GM23338 (cell line): ENCODE measurements at regions not wholly inside any gene's neighbourhood (a gene's known extent, or its start where the extent isn't known, plus 50 kb on each side); places are given as distances from the start of the nearest gene placed in this dataset.

ENCODE experiments used
- CREB1 ChIP-seq: fragments of 250-450 bp; sonication (Bioruptor Pico); IDR thresholded peaks from 2 replicates; pipeline ENCODE4 v1.5.0; 2020; ENCODE audit warnings: low read depth, mild to moderate bottlenecking, moderate library complexity
- CTCF ChIP-seq, 2 experiments: fragments of 200-600 bp in 1 of 2; sonication (generic) in 1 of 2; conservative IDR thresholded peaks; 2 replicates each; pipeline versions ENCODE4 v1.5.1 to v1.6.1; 2016 to 2017; ENCODE audit warnings: antibody characterized with exemption in 2 of 2, low read depth in 2 of 2, mild to moderate bottlenecking in 2 of 2, moderate library complexity in 1 of 2
- EZH2 ChIP-seq: fragments of 200-600 bp; sonication (generic); IDR thresholded peaks from one replicate; pipeline ENCODE4 v1.8.0; 2017; ENCODE audit warnings: antibody characterized with exemption, mild to moderate bottlenecking, low read depth; ENCODE audit not compliant: unreplicated experiment
- POLR2AphosphoS5 ChIP-seq: IDR thresholded peaks from 2 replicates; pipeline ENCODE4 v1.6.1; 2016; ENCODE audit warnings: antibody characterized with exemption, low read depth
- ZNF331 ChIP-seq: fragments of 250-450 bp; sonication (Bioruptor Pico); IDR thresholded peaks from 2 replicates; pipeline ENCODE4 v1.5.0; 2020; ENCODE audit warnings: low read depth, mild to moderate bottlenecking, moderate library complexity

DNA sequence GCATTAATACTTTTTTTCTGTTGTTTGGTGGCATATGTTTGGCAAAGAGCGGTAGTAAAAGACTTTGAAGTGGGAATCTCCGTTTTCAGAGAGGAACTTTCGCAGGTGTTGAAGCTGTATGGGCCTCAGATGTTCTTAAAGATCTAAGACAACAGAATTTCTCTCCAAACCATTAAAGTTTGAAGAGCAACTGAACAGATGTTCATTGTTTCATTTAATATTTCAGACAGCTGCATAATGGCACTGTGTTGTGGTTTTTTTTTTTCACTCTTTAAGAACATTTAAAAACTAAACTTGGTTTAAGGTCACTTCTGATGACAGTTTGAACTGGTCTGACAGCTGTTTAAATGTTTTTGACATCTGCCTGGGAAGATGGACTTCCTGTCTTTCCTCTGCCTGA lies 882.7 kb upstream of the PCDH10 start:
- TF ChIP-seq POLR2AphosphoS5 (no peak), CTCF (conservative IDR thresholded peaks at IDR 0.05; ENCODE audit: low read depth in 2 of 2) (no peak), ZNF331 (no peak), EZH2 (no peak), CREB1 (CRISPR knock-in tag) (no peak)
